SKM-1 (cell line): ENCODE measurements at regions not wholly inside any gene's neighbourhood (a gene's known extent, or its start where the extent isn't known, plus 50 kb on each side); places are given as distances from the start of the nearest gene placed in this dataset.
A peak's percentile ranks its signal among the peaks of the same experiment; 100 is the strongest.
"Not testable (repeated sequence)": the region's sequence is repeated elsewhere in the genome, so short reads cannot be mapped to it uniquely, and the experiment has no call there.

ENCODE experiments used
- DNase-seq: peaks from one replicate; lab custom pipeline; 2025; ENCODE audit not compliant: unreplicated experiment; lab: John Stamatoyannopoulos, UW

- DNase-seq: no peak
These were observed 362.4 kb upstream of the LRRC3B start for GRCh38 chr3:26260139-26260538.

GRCh38 chr3:26264708-26265107 lies 357.9 kb upstream of the LRRC3B start:
- no peak for DNase-seq

DNA sequence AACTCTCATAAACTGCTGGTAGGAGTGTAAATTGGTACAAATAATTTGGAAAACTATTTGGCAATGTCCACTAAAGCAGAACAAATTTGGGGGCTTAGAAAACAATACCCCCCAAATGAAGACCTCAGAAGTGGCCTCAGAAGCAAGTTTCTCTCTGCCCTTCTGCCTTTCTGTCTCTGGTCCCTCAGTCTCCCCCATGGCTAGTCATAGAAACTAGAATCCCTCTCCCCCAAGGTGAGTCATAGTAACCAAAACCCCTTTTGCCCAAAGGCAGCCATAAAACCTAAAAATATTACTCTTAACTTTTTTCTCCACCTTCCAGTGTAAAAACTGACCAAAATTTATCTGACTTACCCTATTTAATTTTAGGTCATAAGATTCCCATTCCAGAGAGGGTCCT lies 350.7 kb upstream of the LRRC3B start:
- no peak for DNase-seq

GRCh38 chr3:26273196-26273595 lies 349.4 kb upstream of the LRRC3B start:
- no peak for DNase-seq

- DNase-seq: no peak
These were observed 343.5 kb upstream of the LRRC3B start for GRCh38 chr3:26279091-26279490.

GRCh38 chr3:26280517-26280916 lies 342.1 kb upstream of the LRRC3B start:
- DNase-seq: no peak

- no peak for DNase-seq
These were observed 341.1 kb upstream of the LRRC3B start for GRCh38 chr3:26281284-26281985.

GRCh38 chr3:26284503-26284902 lies 338.1 kb upstream of the LRRC3B start:
- DNase-seq: not testable (repeated sequence)

- DNase-seq: no peak
These were observed 330.7 kb upstream of the LRRC3B start for GRCh38 chr3:26291840-26292239.

DNA sequence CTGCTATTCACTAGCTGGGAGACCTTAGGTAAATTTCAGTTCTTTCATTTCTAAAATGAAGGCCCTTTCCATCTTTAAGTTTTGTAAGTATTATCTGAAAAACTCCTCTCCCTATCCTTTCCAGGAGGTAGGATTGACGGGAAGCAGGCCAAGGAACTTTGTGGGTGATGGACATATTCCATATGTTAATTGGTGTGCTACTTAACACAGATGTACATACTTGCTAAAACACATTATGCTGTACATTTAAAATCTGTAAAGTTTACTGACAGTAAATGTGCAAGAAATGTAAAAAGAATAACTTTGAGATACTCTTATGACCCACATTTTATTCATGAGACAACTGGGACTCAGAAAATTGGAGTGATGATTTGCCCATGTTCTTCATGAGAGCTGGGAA lies 329.8 kb upstream of the LRRC3B start:
- no peak for DNase-seq

DNA sequence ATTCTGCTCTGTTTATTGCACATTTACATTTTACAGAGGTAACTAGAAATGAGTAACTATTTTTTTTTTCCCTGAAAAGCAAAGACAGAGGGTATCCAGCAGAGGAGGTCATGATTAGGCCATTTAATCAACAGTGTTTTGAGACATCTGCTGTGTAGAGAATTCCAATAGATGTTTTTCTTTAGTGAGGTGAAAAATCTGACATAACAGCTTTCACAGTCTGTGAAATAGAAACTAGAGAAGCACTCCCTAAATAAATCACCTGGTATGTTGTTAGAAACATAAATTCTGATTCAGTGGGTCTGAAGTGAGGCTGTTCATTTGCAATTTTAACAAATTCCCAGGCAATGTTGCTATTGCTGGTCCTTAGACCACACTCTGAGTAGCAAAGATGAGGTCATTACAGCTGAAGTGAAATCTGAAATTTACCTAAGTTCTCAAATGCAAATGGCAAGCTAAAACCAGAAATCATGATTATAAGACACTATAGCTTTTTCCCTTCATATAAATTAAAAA lies 329.2 kb upstream of the LRRC3B start:
- no peak for DNase-seq

- peak; percentile 36 for DNase-seq
These were observed 315.4 kb upstream of the LRRC3B start for GRCh38 chr3:26307192-26307591.

DNA sequence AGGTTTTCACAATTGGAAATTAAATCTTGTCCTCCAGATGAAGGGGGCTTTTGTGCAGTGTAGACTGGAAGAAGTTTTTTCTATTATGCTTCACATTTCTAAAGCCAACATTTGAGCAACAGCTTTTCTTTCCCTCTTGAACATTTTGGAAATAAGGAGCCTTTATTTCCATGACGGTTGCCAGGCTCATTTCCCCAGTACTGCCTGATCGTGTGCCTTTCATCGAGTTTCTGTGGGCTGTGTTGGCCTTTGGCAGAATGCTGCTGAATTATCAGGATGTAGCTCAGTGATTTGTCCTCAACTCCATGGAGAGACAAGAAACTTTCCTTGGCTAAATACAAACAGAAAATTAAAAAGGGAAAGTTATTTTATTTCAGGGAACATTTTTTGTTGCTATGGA lies 314.8 kb upstream of the LRRC3B start:
- no peak for DNase-seq

- no peak for DNase-seq
These were observed 314.1 kb upstream of the LRRC3B start for GRCh38 chr3:26308454-26308853.

DNA sequence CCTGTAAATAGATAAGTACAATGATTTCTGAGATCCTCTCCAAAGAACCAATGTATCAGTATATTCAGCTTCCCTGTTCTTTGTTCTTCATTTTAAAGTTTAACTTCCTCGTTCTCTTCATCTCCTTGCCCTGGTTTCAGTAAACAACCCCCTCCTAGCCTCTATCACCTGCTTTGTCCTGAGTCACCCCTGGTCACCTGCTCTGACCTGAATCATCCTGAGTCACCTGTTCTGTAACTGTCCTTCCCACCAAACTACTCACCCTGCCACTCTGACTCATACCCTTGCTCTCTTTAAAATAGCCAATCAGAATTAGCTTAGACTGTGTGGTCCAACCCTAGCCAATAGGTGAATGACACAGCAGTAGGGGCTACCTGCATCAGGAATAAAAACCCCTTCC lies 313.0 kb upstream of the LRRC3B start:
- DNase-seq: not testable (repeated sequence)

DNA sequence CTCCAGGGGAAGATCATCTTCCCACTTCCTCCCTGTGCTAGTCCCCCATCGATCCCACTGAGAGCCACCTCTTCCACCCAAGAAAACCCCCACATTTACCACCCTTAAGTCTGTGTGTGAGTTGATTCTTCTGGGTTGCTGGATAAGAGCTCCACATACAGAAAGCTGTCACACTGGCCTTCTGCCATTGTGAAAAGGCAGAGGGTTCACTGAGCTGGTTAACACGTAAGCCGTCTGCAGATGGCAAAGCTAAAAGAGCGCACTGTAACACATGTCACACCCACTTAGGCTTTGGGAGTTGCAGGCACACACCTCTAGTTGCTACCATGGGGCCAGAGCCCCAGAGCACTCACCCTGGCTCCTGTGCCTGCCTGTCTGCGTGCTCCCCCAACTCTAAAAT lies 309.8 kb upstream of the LRRC3B start:
- no peak for DNase-seq

- no peak for DNase-seq
These were observed 306.1 kb upstream of the LRRC3B start for GRCh38 chr3:26316472-26316871.

- not testable (repeated sequence) for DNase-seq
These were observed 298.8 kb upstream of the LRRC3B start for GRCh38 chr3:26323741-26324140.

- DNase-seq: no peak
These were observed 282.6 kb upstream of the LRRC3B start for GRCh38 chr3:26340001-26340400.

GRCh38 chr3:26343647-26344046 lies 278.9 kb upstream of the LRRC3B start:
- no peak for DNase-seq

- no peak for DNase-seq
These were observed 277.0 kb upstream of the LRRC3B start for GRCh38 chr3:26345613-26346012.

DNA sequence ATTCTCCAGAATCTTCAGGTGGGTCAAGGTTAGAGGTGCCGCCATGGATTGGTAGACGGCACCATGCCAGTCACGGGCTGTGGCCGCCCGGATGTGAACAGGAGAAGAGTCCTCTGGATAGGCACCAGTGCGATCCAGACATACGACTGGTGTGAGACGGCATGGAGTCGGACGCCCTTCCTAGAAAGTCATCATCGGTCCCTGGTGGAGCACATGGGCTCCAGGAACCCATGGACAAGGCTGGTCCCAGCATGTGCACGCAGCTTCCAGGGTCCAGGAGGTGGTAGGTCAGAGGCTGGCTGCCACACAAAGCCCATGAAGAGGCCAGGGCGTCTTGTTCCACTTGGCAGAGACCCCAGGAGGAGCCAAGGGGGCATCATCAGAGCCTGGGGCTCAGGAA lies 276.1 kb upstream of the LRRC3B start:
- DNase-seq: no peak

DNA sequence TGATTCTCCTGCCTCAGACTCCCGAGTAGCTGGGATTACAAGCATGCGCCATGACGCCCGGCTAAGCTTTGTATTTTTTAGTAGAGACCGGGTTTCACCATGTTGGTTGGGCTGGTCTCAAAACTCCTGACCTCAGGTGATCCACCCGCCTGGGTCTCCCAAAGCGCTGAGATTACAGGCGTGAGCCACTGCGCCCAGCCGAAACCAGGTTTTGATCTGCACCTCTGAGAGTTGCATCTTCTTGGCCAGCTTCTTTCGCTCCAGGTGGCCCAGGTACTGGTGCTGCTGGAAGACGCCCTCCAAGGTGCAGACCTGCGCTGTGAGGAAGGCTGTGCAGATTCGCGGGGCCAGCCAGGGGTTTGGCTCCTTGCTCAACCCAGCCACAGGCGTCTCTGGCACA lies 275.4 kb upstream of the LRRC3B start:
- DNase-seq: no peak
